HCT116 (cell line): ENCODE measurements at regions not wholly inside any gene's neighbourhood (a gene's known extent, or its start where the extent isn't known, plus 50 kb on each side); places are given as distances from the start of the nearest gene placed in this dataset.

Source experiments
- ATAC-seq: fragments of 200-7000 bp; cut with Tn5 transposase; 2 replicates; pipeline ENCODE4 v1.9.1; 2020; ENCODE audit warnings: mild to moderate bottlenecking, moderate library complexity
- BruUV-seq: library from RNA; stranded (reverse); fragments of 400-500 nt; replicated peaks from 2 replicates; lab custom pipeline; 2021; lab: Mats Ljungman, UMichigan
- CTCF ChIA-PET: fragments of 300-600 bp; sonication (Branson Sonifier 250); formaldehyde crosslinking; loops from one replicate; lab custom pipeline; 2021; ENCODE audit warnings: antibody characterized with exemption; lab: Charles Lee
- POLR2A ChIA-PET: fragments of 300-600, 350-600 bp; sonication (Branson Sonifier 250); formaldehyde crosslinking; loops from one replicate; lab custom pipeline; 2021; ENCODE audit warnings: antibody characterized with exemption; lab: Charles Lee
- RAD21 ChIA-PET, 2 experiments: fragments of 300-600 bp; sonication (Branson Sonifier 250); formaldehyde crosslinking; loops; one replicate each; lab custom pipeline; 2023; ENCODE audit warnings: low total read pairs in 2 of 2; ENCODE audit not compliant: uncharacterized antibody in 2 of 2, unreplicated experiment in 2 of 2, low non-redundant PET in 1 of 2; lab: Charles Lee
- DNase-seq: peaks from one replicate; pipeline ENCODE4 v3.0.0-alpha.2; 2010; ENCODE audit warnings: low read depth, low spot score
- H2AFZ ChIP-seq: fragments of 200-600 bp; shearing (Covaris generic), sonication (generic); 2 replicates; pipeline ENCODE4 v1.6.1; 2017; ENCODE audit warnings: low read depth, mixed run types, mixed read lengths, antibody characterized with exemption, low read length; ENCODE audit not compliant: poor library complexity, severe bottlenecking
- H3K27ac ChIP-seq: 2 replicates; pipeline ENCODE4 v1.5.1; 2012; ENCODE audit warnings: low read depth, low read length
- H3K27me3 ChIP-seq: fragments of 200-600 bp; sonication (generic); 2 replicates; pipeline ENCODE4 v1.6.1; 2016; ENCODE audit warnings: mixed run types, low read length, mixed read lengths; ENCODE audit not compliant: insufficient read depth
- H3K36me3 ChIP-seq, 2 experiments: fragments of 200-500 bp in 1 of 2; fragments of 200-600 bp in 1 of 2; sonication (Bioruptor generic) in 1 of 2; sonication (generic) in 1 of 2; 2 replicates each; pipeline versions ENCODE4 v1.5.1 to v1.6.1; 2014 to 2016; ENCODE audit warnings: low read length in 2 of 2, inconsistent platforms in 1 of 2, mixed read lengths in 1 of 2, mixed run types in 1 of 2; ENCODE audit not compliant: insufficient read depth in 2 of 2, control insufficient read depth in 1 of 2
- H3K4me1 ChIP-seq, 2 experiments: fragments of 200-600 bp in 1 of 2; sonication (generic) in 1 of 2; 2 replicates each; pipeline versions ENCODE4 v1.5.1 to v1.6.1; 2012 to 2017; ENCODE audit warnings: low read length in 2 of 2, inconsistent platforms in 1 of 2, mild to moderate bottlenecking in 1 of 2, mixed read lengths in 1 of 2, mixed run types in 1 of 2, moderate library complexity in 1 of 2; ENCODE audit not compliant: insufficient read depth in 2 of 2, control insufficient read depth in 1 of 2
- H3K4me2 ChIP-seq: fragments of 200-600 bp; sonication (generic); 2 replicates; pipeline ENCODE4 v1.6.1; 2017; ENCODE audit warnings: mixed run types, low read length, mixed read lengths
- H3K4me3 ChIP-seq, 2 experiments: fragments of 200-600 bp in 1 of 2; sonication (generic) in 1 of 2; replicated peaks in 1 of 2; 2 replicates each; pipeline ENCODE4 v1.5.1; 2011 to 2016; ENCODE audit warnings: low read length in 2 of 2, control low read depth in 1 of 2, low read depth in 1 of 2, mild to moderate bottlenecking in 1 of 2, mixed read lengths in 1 of 2, mixed run types in 1 of 2
- H3K79me2 ChIP-seq: fragments of 200-600 bp; sonication (generic); 2 replicates; pipeline ENCODE4 v1.6.1; 2017; ENCODE audit warnings: mild to moderate bottlenecking, mixed run types, low read length, moderate library complexity, mixed read lengths; ENCODE audit not compliant: insufficient read depth
- H3K9ac ChIP-seq: fragments of 200-600 bp; sonication (generic); 2 replicates; pipeline ENCODE4 v1.6.1; 2016; ENCODE audit warnings: low read length, mixed read lengths
- H3K9me2 ChIP-seq: fragments of 200-600 bp; sonication (generic), shearing (Covaris generic); 2 replicates; pipeline ENCODE4 v1.6.1; 2017; ENCODE audit warnings: mixed run types, mild to moderate bottlenecking, moderate library complexity; ENCODE audit not compliant: insufficient read depth
- H3K9me3 ChIP-seq, 2 experiments: fragments of 200-500 bp in 1 of 2; fragments of 200-600 bp in 1 of 2; sonication (Bioruptor generic) in 1 of 2; sonication (generic) in 1 of 2; 2 replicates each; pipeline ENCODE4 v1.6.1; 2014 to 2017; ENCODE audit warnings: low read length in 2 of 2, mixed read lengths in 2 of 2, inconsistent platforms in 1 of 2, low read depth in 1 of 2, mild to moderate bottlenecking in 1 of 2, mixed run types in 1 of 2, moderate library complexity in 1 of 2; ENCODE audit not compliant: control insufficient read depth in 1 of 2, insufficient read depth in 1 of 2
- H4K20me1 ChIP-seq: fragments of 200-600 bp; sonication (generic), shearing (Covaris generic); 2 replicates; pipeline ENCODE4 v1.6.1; 2017; ENCODE audit warnings: mixed run types, mild to moderate bottlenecking, moderate library complexity; ENCODE audit not compliant: insufficient read depth
- CBX3 ChIP-seq: IDR thresholded peaks from 2 replicates; pipeline ENCODE4 v1.6.1; 2012; ENCODE audit warnings: low read depth
- CEBPB ChIP-seq: IDR thresholded peaks from 2 replicates; pipeline ENCODE4 v1.6.1; 2012; ENCODE audit warnings: low read depth
- EGR1 ChIP-seq: IDR thresholded peaks from 2 replicates; pipeline ENCODE4 v1.6.1; 2012; ENCODE audit warnings: low read depth
- EZH2 ChIP-seq: fragments of 200-600 bp; sonication (generic); IDR thresholded peaks from 2 replicates; pipeline ENCODE4 v1.6.1; 2017; ENCODE audit warnings: antibody characterized with exemption, mixed run types
- FOSL1 ChIP-seq: IDR thresholded peaks from 2 replicates; pipeline ENCODE4 v1.6.1; 2012; ENCODE audit warnings: low read depth
- JUND ChIP-seq: IDR thresholded peaks from 2 replicates; pipeline ENCODE4 v1.6.1; 2012
- POLR2A ChIP-seq: IDR thresholded peaks from 2 replicates; pipeline ENCODE4 v1.7.0; 2011; ENCODE audit warnings: borderline replicate concordance; ENCODE audit not compliant: insufficient read depth, insufficient read length; ENCODE audit errors: extremely low read depth
- POLR2AphosphoS5 ChIP-seq: IDR thresholded peaks from 2 replicates; pipeline ENCODE4 v1.6.1; 2011; ENCODE audit warnings: mild to moderate bottlenecking, low read depth, low read length, moderate library complexity
- RAD21 ChIP-seq: IDR thresholded peaks from 2 replicates; pipeline ENCODE4 v1.6.1; 2012; ENCODE audit warnings: low read depth, mild to moderate bottlenecking
- SIN3A ChIP-seq: IDR thresholded peaks from 2 replicates; pipeline ENCODE4 v1.6.1; 2012; ENCODE audit warnings: low read depth
- SP1 ChIP-seq: IDR thresholded peaks from 2 replicates; pipeline ENCODE4 v1.6.1; 2012; ENCODE audit warnings: low read depth
- SRF ChIP-seq: IDR thresholded peaks from 2 replicates; pipeline ENCODE4 v1.6.1; 2012; ENCODE audit warnings: low read depth
- TCF7L2 ChIP-seq: IDR thresholded peaks from 2 replicates; pipeline ENCODE4 v1.7.0; 2011; ENCODE audit warnings: borderline replicate concordance, inconsistent platforms; ENCODE audit not compliant: insufficient read depth, insufficient read length; ENCODE audit errors: extremely low read depth
- ZNF274 ChIP-seq: fragments of 200-500 bp; sonication (Bioruptor generic); IDR thresholded peaks from 2 replicates; pipeline ENCODE4 v1.6.1; 2014; ENCODE audit warnings: mild to moderate bottlenecking, low read depth, low read length, inconsistent platforms
- intact Hi-C: fragments of 100-400 bp; cut with micrococcal nuclease; formaldehyde crosslinking; loops from 2 replicates; pipeline ENCODE4 v1.10.0; 2022
- TF ChIP-seq, protein P1 (sequence below): IDR thresholded peaks from 2 replicates; pipeline ENCODE4 v1.6.1; 2012
- TF ChIP-seq, protein P2 (sequence below), 3 experiments: fragments of 200-600 bp in 1 of 3; sonication (generic) in 1 of 3; IDR thresholded peaks in 2 of 3; conservative IDR thresholded peaks in 1 of 3; 2 replicates each; pipeline ENCODE4 v1.5.1; 2012 to 2017; ENCODE audit warnings: low read depth in 2 of 3, low read length in 2 of 3, antibody characterized with exemption in 1 of 3, borderline replicate concordance in 1 of 3, control low read depth in 1 of 3, mild to moderate bottlenecking in 1 of 3, mixed read lengths in 1 of 3, mixed run types in 1 of 3, moderate library complexity in 1 of 3; ENCODE audit not compliant: insufficient read depth in 1 of 3
- TF ChIP-seq, protein P3 (sequence below): IDR thresholded peaks from 2 replicates; pipeline ENCODE4 v1.6.1; 2012; ENCODE audit warnings: low read depth
- TF ChIP-seq, protein P4 (sequence below): IDR thresholded peaks from 2 replicates; pipeline ENCODE4 v1.6.1; 2012
- TF ChIP-seq, protein P5 (sequence below): IDR thresholded peaks from 2 replicates; pipeline ENCODE4 v1.6.1; 2011; ENCODE audit warnings: mild to moderate bottlenecking, low read length, moderate library complexity; ENCODE audit not compliant: insufficient replicate concordance; ENCODE audit errors: extremely low read depth

DNA sequence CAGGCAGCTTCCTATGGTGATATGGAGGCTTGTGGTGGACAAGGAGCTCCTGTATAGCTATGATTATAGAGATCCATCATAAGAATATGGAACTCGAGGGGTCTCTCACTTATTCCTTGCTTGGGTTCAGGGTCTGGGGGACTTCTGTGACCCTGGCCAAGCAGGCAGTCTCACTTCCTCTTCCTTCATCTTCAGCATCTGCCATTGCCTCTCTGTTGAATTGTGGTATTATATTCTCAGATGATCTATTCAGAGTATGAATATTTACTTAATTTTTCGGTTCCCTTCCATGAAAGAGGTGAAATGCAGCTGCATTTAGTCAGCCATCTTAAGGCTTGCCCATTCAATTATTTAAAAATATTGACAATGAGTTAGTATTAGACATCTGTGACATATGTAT, 292.9 kb downstream of the SPIN4 start:
- H3K36me3 ChIP-seq = no peaks in the 10 kb centered on the region
- no TSS peak for BruUV-seq
- no peaks in the 10 kb centered on the region for H3K4me1 ChIP-seq
- no peaks in the 10 kb centered on the region for H3K79me2 ChIP-seq
- H3K9me3 ChIP-seq = no peaks in the 10 kb centered on the region
- intact Hi-C loops = no loop called here
- ChIA-PET CTCF (no interaction called here), RAD21 (no interaction called here), POLR2A (no interaction called here)
- no peak for DNase-seq
- H3K4me2 ChIP-seq = no peak overlapping the region
- no peaks in the 10 kb centered on the region for H4K20me1 ChIP-seq
- ATAC-seq = no peak
- H3K27me3 ChIP-seq = no peaks in the 10 kb centered on the region
- H3K9me2 ChIP-seq = no peaks in the 10 kb centered on the region
- TF ChIP-seq FOSL1 = no peak
- TF ChIP-seq, protein P1, sequence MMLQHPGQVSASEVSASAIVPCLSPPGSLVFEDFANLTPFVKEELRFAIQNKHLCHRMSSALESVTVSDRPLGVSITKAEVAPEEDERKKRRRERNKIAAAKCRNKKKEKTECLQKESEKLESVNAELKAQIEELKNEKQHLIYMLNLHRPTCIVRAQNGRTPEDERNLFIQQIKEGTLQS = no peak
- no peak for TF ChIP-seq TCF7L2
- TF ChIP-seq RAD21 = no peak
- no peak for TF ChIP-seq ZNF274
- TF ChIP-seq EZH2 = no peak
- TF ChIP-seq POLR2AphosphoS5 = no peak
- TF ChIP-seq, protein P2, sequence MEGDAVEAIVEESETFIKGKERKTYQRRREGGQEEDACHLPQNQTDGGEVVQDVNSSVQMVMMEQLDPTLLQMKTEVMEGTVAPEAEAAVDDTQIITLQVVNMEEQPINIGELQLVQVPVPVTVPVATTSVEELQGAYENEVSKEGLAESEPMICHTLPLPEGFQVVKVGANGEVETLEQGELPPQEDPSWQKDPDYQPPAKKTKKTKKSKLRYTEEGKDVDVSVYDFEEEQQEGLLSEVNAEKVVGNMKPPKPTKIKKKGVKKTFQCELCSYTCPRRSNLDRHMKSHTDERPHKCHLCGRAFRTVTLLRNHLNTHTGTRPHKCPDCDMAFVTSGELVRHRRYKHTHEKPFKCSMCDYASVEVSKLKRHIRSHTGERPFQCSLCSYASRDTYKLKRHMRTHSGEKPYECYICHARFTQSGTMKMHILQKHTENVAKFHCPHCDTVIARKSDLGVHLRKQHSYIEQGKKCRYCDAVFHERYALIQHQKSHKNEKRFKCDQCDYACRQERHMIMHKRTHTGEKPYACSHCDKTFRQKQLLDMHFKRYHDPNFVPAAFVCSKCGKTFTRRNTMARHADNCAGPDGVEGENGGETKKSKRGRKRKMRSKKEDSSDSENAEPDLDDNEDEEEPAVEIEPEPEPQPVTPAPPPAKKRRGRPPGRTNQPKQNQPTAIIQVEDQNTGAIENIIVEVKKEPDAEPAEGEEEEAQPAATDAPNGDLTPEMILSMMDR (IDR thresholded peaks at IDR 0.05 in 2 of 3, conservative IDR thresholded peaks at IDR 0.05 in 1 of 3; ENCODE audit: borderline replicate concordance in 1 of 3, insufficient read depth in 1 of 3, low read depth in 2 of 3, low read length in 2 of 3) = no peak
- TF ChIP-seq, protein P3, sequence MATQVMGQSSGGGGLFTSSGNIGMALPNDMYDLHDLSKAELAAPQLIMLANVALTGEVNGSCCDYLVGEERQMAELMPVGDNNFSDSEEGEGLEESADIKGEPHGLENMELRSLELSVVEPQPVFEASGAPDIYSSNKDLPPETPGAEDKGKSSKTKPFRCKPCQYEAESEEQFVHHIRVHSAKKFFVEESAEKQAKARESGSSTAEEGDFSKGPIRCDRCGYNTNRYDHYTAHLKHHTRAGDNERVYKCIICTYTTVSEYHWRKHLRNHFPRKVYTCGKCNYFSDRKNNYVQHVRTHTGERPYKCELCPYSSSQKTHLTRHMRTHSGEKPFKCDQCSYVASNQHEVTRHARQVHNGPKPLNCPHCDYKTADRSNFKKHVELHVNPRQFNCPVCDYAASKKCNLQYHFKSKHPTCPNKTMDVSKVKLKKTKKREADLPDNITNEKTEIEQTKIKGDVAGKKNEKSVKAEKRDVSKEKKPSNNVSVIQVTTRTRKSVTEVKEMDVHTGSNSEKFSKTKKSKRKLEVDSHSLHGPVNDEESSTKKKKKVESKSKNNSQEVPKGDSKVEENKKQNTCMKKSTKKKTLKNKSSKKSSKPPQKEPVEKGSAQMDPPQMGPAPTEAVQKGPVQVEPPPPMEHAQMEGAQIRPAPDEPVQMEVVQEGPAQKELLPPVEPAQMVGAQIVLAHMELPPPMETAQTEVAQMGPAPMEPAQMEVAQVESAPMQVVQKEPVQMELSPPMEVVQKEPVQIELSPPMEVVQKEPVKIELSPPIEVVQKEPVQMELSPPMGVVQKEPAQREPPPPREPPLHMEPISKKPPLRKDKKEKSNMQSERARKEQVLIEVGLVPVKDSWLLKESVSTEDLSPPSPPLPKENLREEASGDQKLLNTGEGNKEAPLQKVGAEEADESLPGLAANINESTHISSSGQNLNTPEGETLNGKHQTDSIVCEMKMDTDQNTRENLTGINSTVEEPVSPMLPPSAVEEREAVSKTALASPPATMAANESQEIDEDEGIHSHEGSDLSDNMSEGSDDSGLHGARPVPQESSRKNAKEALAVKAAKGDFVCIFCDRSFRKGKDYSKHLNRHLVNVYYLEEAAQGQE = no peak
- TF ChIP-seq, protein P4, sequence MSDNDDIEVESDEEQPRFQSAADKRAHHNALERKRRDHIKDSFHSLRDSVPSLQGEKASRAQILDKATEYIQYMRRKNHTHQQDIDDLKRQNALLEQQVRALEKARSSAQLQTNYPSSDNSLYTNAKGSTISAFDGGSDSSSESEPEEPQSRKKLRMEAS = no peak
- TF ChIP-seq SIN3A = no peak
- no peak for TF ChIP-seq POLR2A
- TF ChIP-seq CEBPB = no peak
- TF ChIP-seq SP1 = no peak
- no peak for TF ChIP-seq CBX3
- TF ChIP-seq, protein P5, sequence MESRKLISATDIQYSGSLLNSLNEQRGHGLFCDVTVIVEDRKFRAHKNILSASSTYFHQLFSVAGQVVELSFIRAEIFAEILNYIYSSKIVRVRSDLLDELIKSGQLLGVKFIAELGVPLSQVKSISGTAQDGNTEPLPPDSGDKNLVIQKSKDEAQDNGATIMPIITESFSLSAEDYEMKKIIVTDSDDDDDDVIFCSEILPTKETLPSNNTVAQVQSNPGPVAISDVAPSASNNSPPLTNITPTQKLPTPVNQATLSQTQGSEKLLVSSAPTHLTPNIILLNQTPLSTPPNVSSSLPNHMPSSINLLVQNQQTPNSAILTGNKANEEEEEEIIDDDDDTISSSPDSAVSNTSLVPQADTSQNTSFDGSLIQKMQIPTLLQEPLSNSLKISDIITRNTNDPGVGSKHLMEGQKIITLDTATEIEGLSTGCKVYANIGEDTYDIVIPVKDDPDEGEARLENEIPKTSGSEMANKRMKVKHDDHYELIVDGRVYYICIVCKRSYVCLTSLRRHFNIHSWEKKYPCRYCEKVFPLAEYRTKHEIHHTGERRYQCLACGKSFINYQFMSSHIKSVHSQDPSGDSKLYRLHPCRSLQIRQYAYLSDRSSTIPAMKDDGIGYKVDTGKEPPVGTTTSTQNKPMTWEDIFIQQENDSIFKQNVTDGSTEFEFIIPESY = no peak
- no peak for TF ChIP-seq JUND
- TF ChIP-seq EGR1 = no peak
- no peak for TF ChIP-seq SRF
- H3K9ac ChIP-seq = no peak overlapping the region
- H2AFZ ChIP-seq = no peak overlapping the region
- H3K4me3 ChIP-seq = no peak overlapping the region
- H3K27ac ChIP-seq = no peak overlapping the region
